ENCODE measurements at regions not wholly inside any gene's neighbourhood (a gene's known extent, or its start where the extent isn't known, plus 50 kb on each side); places are given as distances from the start of the nearest gene placed in this dataset.
A peak's percentile ranks its signal among the peaks of the same experiment; 100 is the strongest.
"Not testable (repeated sequence)": the region's sequence is repeated elsewhere in the genome, so short reads cannot be mapped to it uniquely, and the experiment has no call there.

DNA sequence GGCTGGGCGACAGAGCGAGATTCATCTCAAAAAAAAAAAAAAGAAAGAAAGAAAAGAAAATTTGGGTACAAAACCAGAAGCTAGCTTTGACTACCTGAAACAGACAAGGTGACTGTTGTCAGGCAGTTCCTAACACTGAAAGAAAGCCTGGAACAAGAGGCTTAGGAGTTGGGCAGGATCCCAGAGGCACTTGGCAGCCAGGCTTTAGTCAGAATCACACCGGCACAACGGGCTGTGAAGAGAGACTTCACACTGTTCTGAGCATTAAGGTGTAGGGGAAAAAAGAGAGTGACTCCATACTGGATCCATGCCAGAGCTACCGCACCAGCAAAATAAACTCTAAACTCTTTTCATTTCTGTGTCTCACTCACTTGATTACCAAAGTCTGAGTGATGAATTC is 130.8 kb downstream of the ZNF467 start:
- H3K27ac ChIP-seq (ENCODE audit: low read depth, low read length): no peak overlapping the region
- no peak overlapping the region for H3K4me3 ChIP-seq (ENCODE audit: low read length)
- H3K36me3 ChIP-seq (ENCODE audit: control insufficient read depth, insufficient read depth, low read length): no peaks in the 10 kb centered on the region
- no peak overlapping the region for H3K9ac ChIP-seq (ENCODE audit: low read length)
- H3K27me3 ChIP-seq (ENCODE audit: control insufficient read depth, insufficient read depth, low read length): no peaks in the 10 kb centered on the region
- no peaks in the 10 kb centered on the region for H3K4me1 ChIP-seq (ENCODE audit: control insufficient read depth, insufficient read depth, low read length)

DNA sequence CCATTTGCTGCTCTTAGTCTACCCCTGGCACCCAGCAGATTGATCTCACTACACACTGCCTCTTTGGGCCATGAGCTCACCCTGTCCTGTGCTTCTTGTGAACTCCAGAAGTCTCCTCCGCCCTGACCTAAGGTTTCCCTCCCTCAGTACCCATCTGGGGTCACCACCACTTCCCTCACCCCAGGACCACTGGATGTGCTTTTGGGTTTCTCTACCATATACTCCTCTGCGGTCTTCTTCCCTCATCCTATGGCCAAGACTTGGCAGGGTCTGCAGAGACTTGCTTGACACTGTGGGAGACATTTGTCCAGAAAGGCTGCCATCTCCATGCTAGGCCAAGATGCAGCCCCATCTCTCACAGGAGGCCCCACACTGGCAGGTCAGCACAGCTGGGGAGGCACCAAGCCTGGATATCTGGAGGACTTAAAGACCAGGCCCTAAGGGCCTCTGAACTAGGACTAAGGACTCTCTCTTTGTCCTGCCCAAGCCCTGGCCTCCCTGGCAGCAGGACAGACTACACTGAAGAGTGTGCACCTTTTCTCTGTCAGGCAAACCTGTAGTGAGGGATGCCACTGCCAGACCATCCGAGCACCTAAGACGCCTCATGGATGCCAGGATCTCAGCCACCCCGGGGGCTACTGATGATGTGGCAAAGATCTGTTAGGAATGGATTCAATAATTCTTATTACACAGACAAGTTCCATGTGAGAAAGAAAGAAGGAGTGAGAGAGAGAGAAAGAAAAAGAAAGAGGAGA is 134.6 kb downstream of the ZNF467 start:
- Histone ChIP-seq H3K4me3 (ENCODE audit: low read length) (no peak overlapping the region), H3K4me1 (ENCODE audit: control insufficient read depth, insufficient read depth, low read length) (no peaks in the 10 kb centered on the region), H3K9ac (ENCODE audit: low read length) (no peak overlapping the region), H3K27me3 (ENCODE audit: control insufficient read depth, insufficient read depth, low read length) (no peaks in the 10 kb centered on the region), H3K27ac (ENCODE audit: low read depth, low read length) (no peak overlapping the region), H3K36me3 (ENCODE audit: control insufficient read depth, insufficient read depth, low read length) (no peaks in the 10 kb centered on the region)

DNA sequence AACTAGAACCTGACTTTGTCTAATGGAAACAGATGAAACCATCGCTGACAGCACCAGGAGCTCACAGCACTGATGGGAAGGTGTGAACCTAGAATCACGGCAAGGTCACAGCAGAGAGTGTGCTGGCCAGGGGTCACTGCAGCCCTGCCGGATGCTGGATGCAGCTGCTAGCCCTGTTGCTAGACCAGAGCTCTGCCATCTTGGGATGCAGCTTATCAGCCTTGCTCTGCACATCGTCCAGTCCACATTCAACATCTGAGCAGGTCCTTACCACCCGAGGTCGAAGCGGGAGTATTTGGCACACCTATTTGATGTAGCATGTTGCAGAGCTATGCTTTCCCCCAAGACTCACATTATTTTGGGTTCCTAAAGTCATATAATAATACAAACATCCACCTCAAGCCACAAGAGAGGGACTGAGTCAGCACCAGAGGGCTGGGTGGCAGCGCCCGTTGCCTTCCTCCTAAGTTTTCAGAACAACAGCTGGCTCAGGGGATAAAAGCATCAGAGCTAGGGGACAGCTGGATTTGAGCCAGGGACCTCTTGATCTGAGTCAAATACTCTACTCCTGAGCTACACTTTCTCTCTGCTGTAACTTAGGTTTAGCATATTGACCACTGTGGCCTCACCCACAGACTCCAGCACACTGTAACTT is 135.3 kb downstream of the ZNF467 start:
- no peak overlapping the region for H3K4me3 ChIP-seq (ENCODE audit: low read length)
- H3K27me3 ChIP-seq (ENCODE audit: control insufficient read depth, insufficient read depth, low read length): no peaks in the 10 kb centered on the region
- H3K4me1 ChIP-seq (ENCODE audit: control insufficient read depth, insufficient read depth, low read length): no peaks in the 10 kb centered on the region
- no peak overlapping the region for H3K27ac ChIP-seq (ENCODE audit: low read depth, low read length)
- H3K9ac ChIP-seq (ENCODE audit: low read length): no peak overlapping the region
- no peaks in the 10 kb centered on the region for H3K36me3 ChIP-seq (ENCODE audit: control insufficient read depth, insufficient read depth, low read length)

DNA sequence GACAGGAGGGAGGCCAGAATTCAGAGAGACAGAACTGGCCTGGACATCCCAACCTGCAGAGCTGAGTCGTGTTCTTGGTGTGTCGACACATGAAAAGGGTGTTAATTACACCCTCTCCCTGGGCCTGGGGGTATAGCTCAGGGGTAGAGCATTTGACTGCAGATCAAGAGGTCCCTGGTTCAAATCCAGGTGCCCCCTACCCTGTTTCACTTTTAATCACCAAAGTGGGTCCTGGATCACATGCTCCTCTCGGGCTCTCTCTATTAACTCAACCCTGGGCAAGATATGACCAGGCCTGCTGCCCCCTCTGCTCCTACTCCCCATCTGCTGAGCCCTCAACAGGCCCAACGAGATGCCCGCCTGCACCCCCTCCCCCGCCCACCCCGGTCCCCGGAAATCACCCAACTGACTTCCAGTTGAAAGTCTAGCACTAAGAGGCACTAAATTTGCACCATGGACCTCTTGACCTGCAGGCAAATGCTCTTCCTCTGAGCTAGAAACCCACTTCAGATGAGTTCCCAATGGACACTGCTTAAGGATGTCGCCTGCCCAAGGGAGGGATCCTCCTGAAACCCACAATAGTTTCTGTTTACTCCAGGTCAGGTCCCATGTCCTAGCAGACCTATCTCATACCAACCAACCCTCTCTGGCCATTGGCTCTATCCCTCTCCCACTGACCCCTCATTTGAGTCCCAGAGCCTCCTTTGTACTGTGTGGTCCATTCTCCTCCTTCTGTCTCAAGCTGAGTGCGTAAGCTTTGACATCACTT is 137.6 kb downstream of the ZNF467 start:
- no peaks in the 10 kb centered on the region for H3K4me1 ChIP-seq (ENCODE audit: control insufficient read depth, insufficient read depth, low read length)
- H3K27me3 ChIP-seq (ENCODE audit: control insufficient read depth, insufficient read depth, low read length): no peaks in the 10 kb centered on the region
- H3K27ac ChIP-seq (ENCODE audit: low read depth, low read length): no peak overlapping the region
- H3K36me3 ChIP-seq (ENCODE audit: control insufficient read depth, insufficient read depth, low read length): no peaks in the 10 kb centered on the region
- H3K4me3 ChIP-seq (ENCODE audit: low read length): no peak overlapping the region
- no peak overlapping the region for H3K9ac ChIP-seq (ENCODE audit: low read length)

DNA sequence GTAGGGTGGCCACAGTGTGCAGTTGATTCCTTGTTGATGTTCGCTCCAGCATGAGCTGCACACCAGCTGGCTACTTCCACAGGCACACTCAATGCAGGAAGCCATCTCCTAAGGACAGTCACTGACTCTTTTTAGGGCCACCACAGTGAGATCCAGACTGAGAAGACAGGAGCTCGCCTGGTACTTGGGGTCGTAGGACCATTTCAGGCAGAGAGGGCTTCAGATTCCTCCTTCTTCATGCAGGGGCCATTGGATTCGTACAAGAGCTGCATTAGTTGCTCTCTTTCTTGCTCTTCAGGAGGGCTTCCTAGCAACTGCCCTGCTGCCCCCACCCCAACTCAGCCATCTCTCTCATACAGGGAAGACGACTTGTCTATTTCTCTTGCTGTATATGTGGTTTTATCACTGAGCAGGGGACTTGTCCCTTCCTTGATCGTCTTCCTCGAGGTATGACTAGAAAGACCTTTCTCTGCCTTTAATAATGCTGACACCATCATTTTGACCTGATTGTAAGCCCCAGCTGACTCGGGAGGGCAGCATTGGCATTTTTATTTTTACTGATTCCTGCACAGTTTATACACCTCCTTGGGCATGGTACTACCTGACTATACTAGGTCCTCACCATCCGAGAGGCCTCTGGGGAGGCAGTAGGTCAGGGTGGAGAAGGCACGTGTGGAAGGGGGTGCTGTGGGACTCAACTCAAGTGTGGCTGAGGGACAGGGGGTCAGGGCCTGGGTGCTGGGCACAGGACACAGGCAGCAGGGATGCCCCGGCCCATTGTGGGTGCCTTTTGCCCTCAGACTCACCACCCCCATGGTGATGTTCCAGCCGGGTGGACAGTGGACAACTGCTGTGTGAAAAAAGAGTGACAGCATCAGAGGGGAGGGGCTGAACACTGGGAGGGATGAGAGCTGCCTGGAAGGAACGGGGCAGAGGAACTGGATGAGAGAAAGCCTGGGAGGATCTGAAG is 136.7 kb upstream of the ZNF746 start:
- H3K4me1 ChIP-seq (ENCODE audit: control insufficient read depth, insufficient read depth, low read length): no peaks in the 10 kb centered on the region
- no peak overlapping the region for H3K9ac ChIP-seq (ENCODE audit: low read length)
- no peak overlapping the region for H3K27ac ChIP-seq (ENCODE audit: low read depth, low read length)
- H3K4me3 ChIP-seq (ENCODE audit: low read length): no peak overlapping the region
- no peaks in the 10 kb centered on the region for H3K36me3 ChIP-seq (ENCODE audit: control insufficient read depth, insufficient read depth, low read length)
- no peaks in the 10 kb centered on the region for H3K27me3 ChIP-seq (ENCODE audit: control insufficient read depth, insufficient read depth, low read length)

DNA sequence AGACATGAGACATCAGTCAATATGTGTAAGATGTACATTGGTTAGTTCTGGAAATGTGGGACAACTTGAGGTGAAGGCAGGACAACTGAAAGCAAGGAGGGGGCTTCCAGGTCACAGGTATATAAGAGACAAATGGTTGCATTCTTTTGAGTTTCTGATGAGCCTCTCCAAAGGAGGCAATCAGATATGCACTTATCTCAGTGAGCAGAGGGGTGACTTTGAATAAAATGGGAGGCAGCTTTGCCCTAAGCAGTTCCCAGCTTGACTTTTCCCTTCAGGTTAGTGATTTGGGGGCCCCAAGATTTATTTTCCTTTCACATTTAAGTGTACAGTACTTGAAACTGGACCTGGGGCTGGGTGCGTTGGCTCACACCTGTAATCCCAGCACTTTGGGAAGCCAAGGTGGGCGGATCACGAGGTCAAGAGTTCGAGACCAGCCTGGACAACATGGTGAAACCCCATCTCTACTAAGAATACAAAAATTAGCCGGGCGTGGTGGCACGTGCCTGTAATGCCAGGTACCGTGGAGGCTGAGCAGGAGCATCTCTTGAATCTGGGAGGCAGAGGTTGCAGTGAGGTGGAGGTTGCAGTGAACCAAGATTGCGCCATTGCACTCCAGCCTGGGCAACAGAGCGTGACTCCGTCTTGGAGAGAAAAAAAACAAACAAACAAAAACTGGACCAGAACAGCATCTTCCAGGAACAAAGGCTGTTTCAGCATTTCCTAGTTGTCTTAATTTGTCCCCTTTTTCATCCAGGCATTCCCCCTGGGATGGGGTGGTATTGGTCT is 130.9 kb upstream of the ZNF746 start:
- not testable (repeated sequence) for H3K27me3 ChIP-seq (ENCODE audit: control insufficient read depth, insufficient read depth, low read length); H3K4me1 ChIP-seq (ENCODE audit: control insufficient read depth, insufficient read depth, low read length); H3K4me3 ChIP-seq (ENCODE audit: low read length); H3K36me3 ChIP-seq (ENCODE audit: control insufficient read depth, insufficient read depth, low read length); H3K9ac ChIP-seq (ENCODE audit: low read length); H3K27ac ChIP-seq (ENCODE audit: low read depth, low read length)

DNA sequence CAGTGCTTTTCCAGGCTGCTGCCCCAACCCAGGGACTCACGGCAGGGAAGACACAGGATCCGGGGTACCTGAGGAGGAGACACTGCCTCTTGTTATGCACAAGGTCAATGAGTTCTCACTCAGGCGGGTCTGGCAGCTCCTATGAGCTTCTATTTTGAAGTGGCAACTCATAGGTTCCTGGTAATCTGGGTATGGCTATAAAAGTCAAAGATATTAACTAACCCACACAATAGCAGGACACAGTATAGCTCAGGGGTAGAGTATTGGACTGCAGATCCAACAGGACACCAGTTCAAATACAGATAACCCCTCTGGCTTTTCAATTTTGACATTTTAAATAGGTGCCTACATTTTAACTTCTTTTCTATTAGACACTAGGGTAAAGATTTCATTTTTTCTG is 130.3 kb upstream of the ZNF746 start:
- Histone ChIP-seq H3K4me3 (ENCODE audit: low read length) (no peak overlapping the region), H3K9ac (ENCODE audit: low read length) (no peak overlapping the region), H3K27me3 (ENCODE audit: control insufficient read depth, insufficient read depth, low read length) (no peaks in the 10 kb centered on the region), H3K36me3 (ENCODE audit: control insufficient read depth, insufficient read depth, low read length) (no peaks in the 10 kb centered on the region), H3K27ac (ENCODE audit: low read depth, low read length) (no peak overlapping the region), H3K4me1 (ENCODE audit: control insufficient read depth, insufficient read depth, low read length) (peaks cover 8% of the 10 kb centered on the region)

DNA sequence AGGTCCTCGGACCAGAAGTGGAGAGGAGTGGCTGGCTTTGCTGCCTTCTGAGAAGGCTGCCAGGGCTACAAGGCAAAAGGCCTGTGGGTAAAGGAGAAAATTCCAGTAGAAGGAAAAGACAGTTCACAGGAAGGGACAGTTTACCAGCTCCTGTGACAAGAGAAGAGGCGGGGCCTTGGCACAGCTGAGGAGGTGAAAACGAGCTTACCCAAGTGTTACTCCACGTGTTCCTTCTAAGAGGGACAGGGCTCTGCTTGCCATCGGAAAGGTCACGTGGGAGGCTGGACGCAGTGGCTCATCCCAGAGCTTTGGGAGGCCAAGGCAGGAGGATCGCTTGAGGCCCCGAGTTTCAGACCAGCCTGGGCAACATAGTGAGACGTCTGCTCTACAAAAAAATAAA is 129.4 kb upstream of the ZNF746 start:
- Histone ChIP-seq H3K27ac (ENCODE audit: low read depth, low read length) (no peak overlapping the region), H3K9ac (ENCODE audit: low read length) (no peak overlapping the region), H3K36me3 (ENCODE audit: control insufficient read depth, insufficient read depth, low read length) (no peaks in the 10 kb centered on the region), H3K4me1 (ENCODE audit: control insufficient read depth, insufficient read depth, low read length) (peaks cover 12% of the 10 kb centered on the region), H3K27me3 (ENCODE audit: control insufficient read depth, insufficient read depth, low read length) (no peaks in the 10 kb centered on the region), H3K4me3 (ENCODE audit: low read length) (no peak overlapping the region)

DNA sequence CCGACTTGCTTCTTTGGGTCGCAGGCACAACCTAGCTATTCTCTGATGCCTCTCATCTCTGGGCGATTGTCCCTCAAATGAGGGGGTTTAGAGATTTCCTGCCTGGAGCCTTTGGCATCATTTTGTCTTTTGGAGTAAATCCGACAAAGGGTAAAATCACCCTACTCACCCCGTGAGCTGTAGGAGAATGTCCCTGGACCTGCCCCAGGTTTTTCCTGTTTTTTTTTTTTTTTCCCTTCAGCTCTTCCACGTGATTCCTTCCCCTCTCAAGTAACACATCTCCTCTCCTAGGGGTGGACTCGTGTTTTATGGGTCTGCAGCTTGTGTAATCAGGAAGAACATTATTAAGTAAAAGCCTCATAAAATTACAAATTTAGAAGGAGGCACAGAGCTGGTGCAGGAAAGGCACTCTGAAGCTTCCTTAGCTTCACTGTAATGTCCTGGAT is 128.4 kb upstream of the ZNF746 start:
- no peak overlapping the region for H3K27ac ChIP-seq (ENCODE audit: low read depth, low read length)

DNA sequence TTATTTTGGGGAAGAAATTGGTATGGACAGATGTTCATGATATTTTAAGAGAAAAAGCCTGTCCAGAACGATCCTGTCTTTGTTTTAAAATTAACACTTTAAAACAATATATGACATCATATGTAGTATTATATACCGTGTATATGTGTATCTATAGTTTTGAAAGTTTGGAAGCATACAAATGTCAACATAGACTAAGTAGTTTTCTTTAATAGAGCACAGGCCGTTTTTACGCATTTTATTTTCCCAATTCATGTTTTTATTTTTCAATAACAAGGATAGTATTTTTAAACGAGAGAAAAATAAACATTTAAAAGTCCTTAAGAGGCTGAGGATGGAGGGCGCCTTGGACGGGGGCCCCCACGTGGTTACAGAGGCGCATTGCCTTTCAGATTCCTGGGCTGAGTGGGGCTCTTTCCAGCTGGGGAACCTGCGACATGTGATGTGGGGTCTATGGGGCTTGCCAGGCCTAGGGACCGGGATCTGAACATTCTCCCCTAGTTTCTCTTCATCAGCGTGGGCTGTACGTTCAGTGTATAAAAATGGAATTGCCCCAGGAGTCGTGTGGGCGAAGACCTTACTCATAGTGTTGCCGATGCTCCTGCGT is 127.8 kb upstream of the ZNF746 start:
- no peaks in the 10 kb centered on the region for H3K27me3 ChIP-seq (ENCODE audit: control insufficient read depth, insufficient read depth, low read length)
- peak overlapping the region; percentile 93 for H3K27ac ChIP-seq (ENCODE audit: low read depth, low read length)
- peaks cover 2% of the 10 kb centered on the region for H3K36me3 ChIP-seq (ENCODE audit: control insufficient read depth, insufficient read depth, low read length)
- H3K9ac ChIP-seq (ENCODE audit: low read length): no peak overlapping the region
- peak overlapping the region; percentile 96 for H3K4me3 ChIP-seq (ENCODE audit: low read length)
- peaks cover 12% of the 10 kb centered on the region for H3K4me1 ChIP-seq (ENCODE audit: control insufficient read depth, insufficient read depth, low read length)

More for the DNA sequence above, 128.4 kb upstream of the ZNF746 start:
- Histone ChIP-seq H3K27me3 (ENCODE audit: control insufficient read depth, insufficient read depth, low read length) (no peaks in the 10 kb centered on the region), H3K4me3 (ENCODE audit: low read length) (no peak overlapping the region), H3K9ac (ENCODE audit: low read length) (no peak overlapping the region), H3K4me1 (ENCODE audit: control insufficient read depth, insufficient read depth, low read length) (peaks cover 12% of the 10 kb centered on the region), H3K36me3 (ENCODE audit: control insufficient read depth, insufficient read depth, low read length) (no peaks in the 10 kb centered on the region)

Data from rectal smooth muscle tissue (tissue), 1 donor.